Lower leg skin (tissue), 4 donors: ENCODE measurements at regions not wholly inside any gene's neighbourhood (a gene's known extent, or its start where the extent isn't known, plus 50 kb on each side); places are given as distances from the start of the nearest gene placed in this dataset.

Experiments
- DNase-seq, 2 donors: peaks; one replicate each; pipeline ENCODE4 v3.0.0-alpha.2; 2019; ENCODE audit warnings: low spot score in 2 of 2
- H3K4me3 ChIP-seq: fragments of 200-600 bp; sonication (generic); 2 replicates; pipeline ENCODE4 v1.5.1; 2017; ENCODE audit warnings: mild to moderate bottlenecking, low read depth; ENCODE audit not compliant: poor library complexity, severe bottlenecking
- CTCF ChIP-seq, 3 donors: fragments of 450-650 bp; IDR thresholded peaks; one replicate each; pipeline ENCODE4 v1.5.1; 2016; ENCODE audit warnings: antibody characterized with exemption in 3 of 3, mild to moderate bottlenecking in 3 of 3, moderate library complexity in 2 of 3
- POLR2A ChIP-seq, 2 donors: fragments of 450-650 bp; IDR thresholded peaks; one replicate each; pipeline ENCODE4 v1.6.1; 2016 to 2017; ENCODE audit warnings: antibody characterized with exemption in 2 of 2, mild to moderate bottlenecking in 1 of 2, moderate library complexity in 1 of 2
- WGBS, 2 donors: methylation state at CpG; one replicate each; pipeline ENCODE4 v1.1.5; 2018; 5-methylcytosine and 5-hydroxymethylcytosine counted together
- intact Hi-C: fragments of 100-400 bp; cut with DNase I; formaldehyde crosslinking; loops from one replicate; pipeline ENCODE4 v1.15.0; 2023; ENCODE audit warnings: low total_unique reads

- DNase-seq, result no peak
- no peak for TF ChIP-seq CTCF (IDR thresholded peaks at IDR 0.05)
- TF ChIP-seq POLR2A (IDR thresholded peaks at IDR 0.05), result no peak
- intact Hi-C loops, result no loop called here
- no peak overlapping the region for H3K4me3 ChIP-seq
- 77 to 81% methylated on average over 8 of the region's 8 CpGs for WGBS, 2 donors
Measured at GRCh38 chr4:80134936-80135701, 62.1 kb upstream of the ANTXR2 start.

DNA sequence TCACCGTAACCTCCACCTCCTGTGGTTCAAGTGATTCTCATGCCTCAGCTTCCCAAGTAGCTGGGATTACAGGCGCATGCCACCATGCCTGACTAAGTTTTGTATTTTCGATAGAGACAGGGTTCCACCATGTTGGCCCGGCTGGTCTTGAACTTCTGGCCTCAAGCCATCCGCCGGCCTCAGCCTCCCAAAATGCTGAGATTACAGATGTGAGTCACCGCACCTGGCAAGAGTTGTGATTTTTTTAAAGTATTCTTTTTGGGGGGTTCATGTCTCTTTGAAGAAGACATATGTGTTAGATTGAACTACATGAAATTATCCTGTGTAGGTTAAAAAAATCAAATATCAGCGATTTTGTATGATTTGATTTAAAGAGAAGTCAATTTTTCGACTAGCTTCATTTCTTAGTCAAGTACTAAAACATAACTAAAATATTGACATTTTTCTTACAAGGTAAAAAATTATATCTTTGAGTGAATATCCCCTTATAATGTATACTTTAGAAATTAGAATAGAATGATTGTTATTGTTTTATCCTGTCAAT lies 60.3 kb upstream of the ANTXR2 start:
- no peak for DNase-seq
- WGBS, 2 donors, result 94 to 96% methylated on average over 9 of the region's 9 CpGs
- no peak for TF ChIP-seq CTCF (IDR thresholded peaks at IDR 0.05)
- no peak for TF ChIP-seq POLR2A (IDR thresholded peaks at IDR 0.05)
- intact Hi-C loops, result no loop called here
- H3K4me3 ChIP-seq, result no peak overlapping the region

GRCh38 chr4:80129785-80130184 lies 56.8 kb upstream of the ANTXR2 start:
- no peak for DNase-seq
- no peak overlapping the region for H3K4me3 ChIP-seq
- TF ChIP-seq CTCF (IDR thresholded peaks at IDR 0.05) (no peak), POLR2A (IDR thresholded peaks at IDR 0.05) (no peak)
- intact Hi-C loops, result no loop called here

GRCh38 chr4:80128941-80129340 lies 55.9 kb upstream of the ANTXR2 start:
- intact Hi-C loops, result no loop called here
- no peak for DNase-seq
- TF ChIP-seq CTCF (IDR thresholded peaks at IDR 0.05) (no peak), POLR2A (IDR thresholded peaks at IDR 0.05) (no peak)
- no peak overlapping the region for H3K4me3 ChIP-seq

DNA sequence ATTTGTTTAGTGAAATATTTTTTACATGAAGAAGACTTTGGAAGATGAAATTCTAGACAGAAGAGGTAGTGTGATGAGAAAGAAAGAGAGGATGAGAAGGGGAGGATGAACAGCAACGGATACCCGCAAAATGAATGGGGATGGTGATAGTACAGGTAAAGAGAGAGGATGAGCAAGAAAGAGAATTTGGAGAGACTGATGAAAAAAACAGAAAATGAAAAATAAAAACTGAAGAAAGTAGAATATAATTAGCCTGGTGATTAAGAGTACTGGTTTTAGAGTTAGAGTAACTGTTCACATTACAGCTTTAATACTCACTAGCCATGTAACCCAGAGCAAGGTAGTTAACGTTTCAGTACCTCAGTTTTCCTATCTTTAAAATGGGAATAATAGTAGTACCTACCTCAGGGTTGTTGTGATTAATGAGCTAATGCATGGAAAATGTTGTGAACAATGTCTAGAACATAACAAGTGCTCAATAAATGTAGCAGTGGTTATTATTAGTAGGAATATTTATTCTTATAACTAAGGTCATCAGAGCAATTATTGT lies 54.9 kb upstream of the ANTXR2 start:
- DNase-seq, result no peak
- no peak overlapping the region for H3K4me3 ChIP-seq
- TF ChIP-seq CTCF (IDR thresholded peaks at IDR 0.05) (no peak), POLR2A (IDR thresholded peaks at IDR 0.05) (no peak)
- intact Hi-C loops, result no loop called here
- 85 to 88% methylated on average over 3 of the region's 3 CpGs for WGBS, 2 donors
